A549 (cell line): ENCODE measurements at regions not wholly inside any gene's neighbourhood (a gene's known extent, or its start where the extent isn't known, plus 50 kb on each side); places are given as distances from the start of the nearest gene placed in this dataset.

Experiments
- BCL3 ChIP-seq: fragments of >200 bp; sonication (Bioruptor Twin); formaldehyde crosslinking; IDR thresholded peaks from 3 replicates; pipeline ENCODE4 v1.6.1; 2016
- CEBPB ChIP-seq, 2 experiments: fragments of >200 bp in 1 of 2; sonication (Bioruptor Twin) in 1 of 2; formaldehyde crosslinking in 1 of 2; IDR thresholded peaks; 2 replicates each; pipeline ENCODE4 v1.6.1; 2012 to 2016
- CTCF ChIP-seq: fragments of >200 bp; sonication (Bioruptor Twin); formaldehyde crosslinking; IDR thresholded peaks from 3 replicates; pipeline ENCODE4 v1.5.1; 2016
- EP300 ChIP-seq, 2 experiments: fragments of >200 bp; sonication (Bioruptor Twin); formaldehyde crosslinking; IDR thresholded peaks; 2 replicates in 1 of 2; 3 replicates in 1 of 2; pipeline ENCODE4 v1.6.1; 2016 to 2017
- HMGXB4 ChIP-seq: fragments of 250-450 bp; sonication (Bioruptor Pico); IDR thresholded peaks from 2 replicates; pipeline ENCODE4 v1.5.0; 2021; ENCODE audit warnings: mild to moderate bottlenecking, moderate library complexity, borderline replicate concordance
- JUN ChIP-seq, 2 experiments: fragments of >200 bp; sonication (Bioruptor Twin); formaldehyde crosslinking; IDR thresholded peaks; 2 replicates in 1 of 2; 3 replicates in 1 of 2; pipeline ENCODE4 v1.6.1; 2016 to 2017
- JUNB ChIP-seq: fragments of >200 bp; sonication (Bioruptor Twin); formaldehyde crosslinking; IDR thresholded peaks from 2 replicates; pipeline ENCODE4 v1.6.1; 2016
- MAFK ChIP-seq: fragments of 450-650 bp; IDR thresholded peaks from 2 replicates; pipeline ENCODE4 v1.6.1; 2014; ENCODE audit not compliant: partially characterized antibody
- MAZ ChIP-seq: fragments of 150-350 bp; IDR thresholded peaks from 2 replicates; pipeline ENCODE4 v1.6.1; 2014; ENCODE audit warnings: antibody characterized with exemption, low read depth, low read length, borderline replicate concordance
- POLR2A ChIP-seq: IDR thresholded peaks from 2 replicates; pipeline ENCODE4 v1.6.1; 2012; ENCODE audit warnings: mild to moderate bottlenecking, low read length
- TFCP2L1 ChIP-seq: fragments of 250-450 bp; sonication (Bioruptor Pico); IDR thresholded peaks from 2 replicates; pipeline ENCODE4 v1.5.0; 2021; ENCODE audit warnings: mild to moderate bottlenecking
- USF2 ChIP-seq: fragments of 450-650 bp; IDR thresholded peaks from 2 replicates; pipeline ENCODE4 v1.6.1; 2014; ENCODE audit warnings: antibody characterized with exemption

GRCh38 chr2:198440833-198441232 lies 636.4 kb downstream of the PLCL1 start:
- TF ChIP-seq MAFK (no peak), BCL3 (no peak), HMGXB4 (CRISPR knock-in tag) (no peak), JUN (IDR thresholded peaks at IDR 0.05) (no peak), USF2 (no peak), CTCF (no peak), EP300 (IDR thresholded peaks at IDR 0.05) (no peak), CEBPB (IDR thresholded peaks at IDR 0.05) (no peak), JUNB (no peak), MAZ (no peak), POLR2A (no peak), TFCP2L1 (CRISPR knock-in tag) (no peak)
